Prostate gland (tissue), 2 donors: ENCODE measurements at regions not wholly inside any gene's neighbourhood (a gene's known extent, or its start where the extent isn't known, plus 50 kb on each side); places are given as distances from the start of the nearest gene placed in this dataset.

Experiments
- CTCF ChIP-seq, 4 experiments: fragments of 200-600 bp in 2 of 4; fragments of 450-650 bp in 2 of 4; sonication (generic) in 2 of 4; IDR thresholded peaks; 1 replicate in 3 of 4; 2 replicates in 1 of 4; pipeline ENCODE4 v1.5.1; 2016 to 2019; ENCODE audit warnings: antibody characterized with exemption in 4 of 4, mild to moderate bottlenecking in 2 of 4, moderate library complexity in 2 of 4
- POLR2A ChIP-seq: fragments of 450-650 bp; IDR thresholded peaks from one replicate; pipeline ENCODE4 v1.6.1; 2016; ENCODE audit warnings: antibody characterized with exemption, mild to moderate bottlenecking

GRCh38 chr10:61822096-61822495 lies 79.4 kb upstream of the ARID5B start:
- no peak for TF ChIP-seq CTCF (IDR thresholded peaks at IDR 0.05)
- no peak for TF ChIP-seq POLR2A
